GM19043 (cell line): ENCODE measurements at regions not wholly inside any gene's neighbourhood (a gene's known extent, or its start where the extent isn't known, plus 50 kb on each side); places are given as distances from the start of the nearest gene placed in this dataset.
"Not testable (repeated sequence)": the region's sequence is repeated elsewhere in the genome, so short reads cannot be mapped to it uniquely, and the experiment has no call there.

ENCODE experiments used
- ATAC-seq: cut with Tn5 transposase; IDR thresholded peaks from one replicate; pipeline ENCODE4 v1.9.1; 2021; ENCODE audit warnings: low read depth; ENCODE audit not compliant: unreplicated experiment

DNA sequence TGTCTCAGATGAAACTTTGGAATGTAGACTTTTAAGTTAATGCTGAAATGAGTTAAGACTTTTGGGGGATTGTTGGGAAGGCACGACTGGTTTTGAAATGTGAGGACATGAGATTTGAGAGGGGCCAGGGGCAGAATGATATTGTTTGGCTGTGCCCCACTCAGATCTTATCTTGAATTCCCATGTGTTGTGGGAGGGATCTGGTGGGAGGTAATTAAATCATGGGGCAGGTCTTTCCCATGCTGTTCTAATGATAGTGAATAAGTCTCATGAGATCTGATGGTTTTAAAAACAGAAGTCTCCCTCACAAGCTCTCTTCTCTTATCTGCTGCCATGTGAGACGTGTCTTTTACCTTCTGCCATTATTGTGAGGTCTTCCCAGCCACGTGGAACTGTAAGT is 127.6 kb upstream of the MGAT4C start:
- ATAC-seq = not testable (repeated sequence)

DNA sequence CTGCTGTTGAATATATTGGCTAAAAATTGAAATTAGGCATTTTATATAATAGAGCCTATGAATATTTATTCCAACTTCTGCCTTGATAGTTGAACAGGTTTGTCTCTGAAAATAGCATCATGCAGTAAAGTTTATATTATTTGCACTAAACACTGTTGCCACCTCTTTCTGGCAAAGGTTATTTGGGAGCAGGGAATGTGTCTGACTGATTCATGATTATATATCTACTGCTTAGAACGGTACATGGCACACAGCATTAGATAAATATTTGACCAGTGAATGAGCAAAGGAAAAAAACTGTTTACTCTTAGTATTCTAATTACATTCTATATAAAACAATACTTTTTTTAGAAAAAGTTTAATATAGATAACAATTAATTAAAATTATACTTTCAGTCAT is 123.1 kb upstream of the MGAT4C start:
- ATAC-seq = no peak

DNA sequence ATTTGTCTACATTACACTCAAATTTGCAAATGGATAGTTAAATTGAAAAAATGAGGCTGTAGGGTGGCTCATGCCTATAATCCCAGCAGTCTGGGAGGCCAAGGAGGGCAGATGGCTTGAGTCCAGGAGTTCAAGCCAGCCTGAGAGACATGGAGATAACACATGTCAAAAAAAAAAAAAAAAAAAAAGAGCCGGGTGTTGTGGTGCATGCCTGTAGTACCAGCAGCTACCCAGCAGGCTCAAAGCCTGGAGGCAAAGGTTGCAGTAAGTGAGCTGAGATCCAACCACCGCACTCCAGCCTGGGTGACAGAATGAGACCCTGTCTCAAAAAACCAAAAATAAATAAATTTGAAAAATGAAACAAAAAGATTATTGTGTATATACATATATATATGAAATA is 119.9 kb upstream of the MGAT4C start:
- no peak for ATAC-seq

DNA sequence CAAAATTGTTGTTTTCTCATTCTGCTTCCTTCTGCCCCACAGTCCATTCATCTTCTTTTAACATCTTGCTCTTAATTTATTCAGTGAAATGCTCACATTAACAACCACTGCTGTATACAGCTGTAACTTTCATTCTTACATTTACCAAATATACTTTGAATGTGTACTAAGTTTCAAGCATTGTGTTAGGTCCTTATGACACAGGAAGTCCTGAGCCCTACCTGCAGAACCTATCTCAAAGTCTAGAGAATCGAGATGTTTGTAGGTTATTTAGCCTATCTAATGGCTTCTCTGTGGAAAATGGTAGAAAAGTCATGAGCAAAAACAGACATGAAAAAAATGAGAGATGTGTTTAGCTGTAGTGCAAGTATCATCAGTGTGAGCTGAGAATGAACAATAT is 117.6 kb upstream of the MGAT4C start:
- ATAC-seq = no peak

DNA sequence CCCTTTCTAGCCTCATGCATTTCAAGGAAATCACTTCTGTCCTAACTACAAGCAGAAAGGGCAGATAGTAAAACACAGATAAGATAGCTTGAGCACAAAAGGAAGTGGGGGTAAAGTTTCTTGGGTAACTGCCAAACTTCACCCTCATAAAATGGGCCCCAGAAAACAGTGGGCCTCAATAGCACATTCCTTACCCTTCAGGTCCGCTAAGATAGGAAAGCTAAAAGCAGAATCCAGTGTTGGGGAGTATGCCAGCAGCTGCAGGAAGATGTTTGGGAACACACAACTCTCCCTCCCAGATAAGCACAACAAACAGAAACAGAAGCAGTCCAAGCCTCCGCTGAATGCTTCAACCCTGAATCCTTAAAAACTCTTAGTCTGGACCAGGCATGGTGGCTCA is 110.9 kb upstream of the MGAT4C start:
- ATAC-seq = no peak

DNA sequence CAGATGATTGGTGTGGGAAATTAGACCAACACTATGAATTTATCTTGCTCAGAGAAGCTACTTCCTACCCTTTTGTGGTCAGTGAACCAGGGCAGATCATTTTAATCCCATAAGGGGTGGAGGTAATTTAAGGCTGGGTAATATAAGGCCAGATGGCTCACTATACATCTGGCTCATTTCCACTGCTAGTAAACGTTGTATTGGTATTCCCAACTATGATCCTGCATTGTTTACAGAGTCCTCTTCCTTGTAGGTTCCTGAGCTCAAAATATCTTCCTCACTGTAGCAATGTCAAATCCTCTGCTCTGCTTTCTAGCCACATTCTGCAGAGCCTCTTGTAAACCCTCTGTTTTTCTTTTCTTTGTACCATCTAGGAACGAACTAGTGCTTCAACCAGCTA is 93.0 kb upstream of the MGAT4C start:
- no peak for ATAC-seq

DNA sequence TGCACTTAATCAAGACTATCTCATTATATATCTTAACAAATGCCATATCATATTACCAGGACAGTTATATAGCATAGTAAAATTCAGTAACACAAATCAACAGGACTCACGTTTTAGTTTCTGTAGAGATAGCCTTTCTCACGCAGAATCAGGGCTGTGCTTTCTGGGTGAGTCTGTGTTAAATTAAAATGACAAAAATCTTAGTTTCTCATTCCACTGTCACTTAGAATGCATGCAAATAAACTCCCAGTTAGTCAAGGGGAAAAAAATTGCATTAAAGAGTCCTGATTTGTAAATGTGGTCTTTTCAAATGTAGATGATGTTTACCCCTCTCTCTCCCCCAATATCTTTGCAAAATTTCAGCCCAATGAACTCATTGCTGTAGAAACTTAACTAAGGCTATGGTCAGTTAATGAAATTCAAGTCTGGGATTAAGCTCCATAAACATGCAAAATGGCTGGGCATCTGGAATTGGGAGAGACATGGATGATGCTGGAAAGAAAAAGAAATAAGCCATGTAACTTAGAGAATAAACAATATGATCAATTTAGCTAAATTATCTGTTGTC is 77.8 kb upstream of the MGAT4C start:
- ATAC-seq = no peak

DNA sequence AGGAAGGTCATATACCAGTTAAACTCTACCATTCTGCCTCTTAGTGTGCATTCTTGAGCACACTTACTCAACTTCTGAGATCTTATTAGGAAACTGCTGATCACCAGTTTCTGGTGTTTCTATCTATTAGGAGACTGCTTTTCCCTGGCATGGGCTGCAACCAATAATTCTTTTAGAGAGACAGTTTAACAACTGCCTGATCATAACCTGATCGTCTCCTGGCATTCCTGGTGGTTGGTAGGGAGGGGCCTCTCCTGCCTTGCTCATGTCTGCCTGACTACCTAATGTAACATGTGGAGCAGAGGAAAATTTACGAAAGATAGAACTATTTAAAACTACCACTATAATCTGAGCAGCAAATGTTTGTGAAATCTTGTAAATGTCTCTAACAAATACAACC is 75.3 kb upstream of the MGAT4C start:
- ATAC-seq = no peak

DNA sequence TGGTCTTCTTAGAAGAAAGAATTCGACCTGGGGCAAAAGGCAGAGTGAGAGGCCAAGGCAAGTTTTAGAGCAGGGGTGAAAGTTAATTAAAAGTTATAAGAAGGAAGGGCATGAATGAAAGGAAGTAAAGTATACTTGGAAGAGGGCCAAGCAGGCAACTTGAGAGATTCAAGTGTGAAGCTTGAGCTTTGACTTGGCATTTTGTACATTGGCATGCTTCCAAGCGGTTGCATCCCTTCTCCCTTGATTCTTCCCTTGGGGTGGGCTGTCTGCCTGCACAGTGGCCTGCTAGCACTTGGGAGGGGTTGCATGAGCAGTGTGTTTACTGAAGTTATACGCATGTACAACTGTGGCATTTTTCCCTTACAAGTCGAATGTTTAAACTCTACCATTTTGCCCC is 74.8 kb upstream of the MGAT4C start:
- ATAC-seq = no peak

DNA sequence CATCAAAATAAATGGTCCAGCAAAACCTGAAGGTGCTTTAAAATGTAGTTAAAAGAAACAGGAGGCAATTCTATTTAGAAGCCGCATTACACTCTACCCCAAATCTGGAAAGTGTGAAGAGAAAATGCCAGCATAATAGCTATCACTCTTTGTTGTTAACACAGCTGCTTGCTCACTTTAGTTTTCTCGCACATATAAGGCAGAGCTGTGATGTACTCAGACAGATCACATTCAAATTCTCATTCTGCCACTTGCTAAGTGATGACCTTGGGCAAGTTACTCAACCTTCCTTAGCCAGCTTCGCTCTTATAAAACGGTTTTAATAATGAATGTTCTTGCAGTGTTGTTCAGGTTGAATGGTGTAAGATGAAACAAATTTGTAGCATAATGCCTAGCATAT is 56.0 kb upstream of the MGAT4C start:
- no peak for ATAC-seq
